DND-41 (cell line): ENCODE measurements at regions not wholly inside any gene's neighbourhood (a gene's known extent, or its start where the extent isn't known, plus 50 kb on each side); places are given as distances from the start of the nearest gene placed in this dataset.

Experiments
- ATAC-seq: fragments of 200-7000 bp; cut with Tn5 transposase; 3 replicates; pipeline ENCODE4 v1.9.1; 2021; ENCODE audit warnings: low read depth; ENCODE audit not compliant: insufficient read depth
- DNase-seq: peaks from one replicate; pipeline ENCODE4 v3.0.0-alpha.2; 2020
- H2AFZ ChIP-seq: 2 replicates; pipeline ENCODE4 v1.6.0; 2012; ENCODE audit warnings: low read depth, low read length
- H3K27ac ChIP-seq: 2 replicates; pipeline ENCODE4 v1.5.1; 2012; ENCODE audit warnings: low read length, inconsistent platforms
- H3K27me3 ChIP-seq: fragments of 200-600 bp; sonication (generic); 2 replicates; pipeline ENCODE4 v1.6.0; 2012; ENCODE audit warnings: low read length, mild to moderate bottlenecking, inconsistent platforms; ENCODE audit not compliant: insufficient read depth, poor library complexity
- H3K36me3 ChIP-seq: 2 replicates; pipeline ENCODE4 v1.5.1; 2012; ENCODE audit warnings: low read length, inconsistent platforms; ENCODE audit not compliant: insufficient read depth
- H3K4me1 ChIP-seq: 2 replicates; pipeline ENCODE4 v1.5.1; 2012; ENCODE audit warnings: mild to moderate bottlenecking, low read length; ENCODE audit not compliant: insufficient read depth
- H3K4me2 ChIP-seq: 2 replicates; pipeline ENCODE4 v1.6.0; 2012; ENCODE audit warnings: mild to moderate bottlenecking, moderate library complexity, low read length, inconsistent platforms; ENCODE audit not compliant: insufficient read depth
- H3K4me3 ChIP-seq, 2 experiments: fragments of 200-600 bp in 1 of 2; shearing (Covaris generic) in 1 of 2; 2 replicates each; pipeline ENCODE4 v1.5.1; 2012 to 2016; ENCODE audit warnings: inconsistent platforms in 2 of 2, low read length in 2 of 2, mild to moderate bottlenecking in 2 of 2, low read depth in 1 of 2, moderate library complexity in 1 of 2
- H3K79me2 ChIP-seq: 2 replicates; pipeline ENCODE4 v1.6.0; 2012; ENCODE audit warnings: low read length, inconsistent platforms; ENCODE audit not compliant: insufficient read depth
- H3K9ac ChIP-seq: 2 replicates; pipeline ENCODE4 v1.6.0; 2012; ENCODE audit warnings: low read depth, mild to moderate bottlenecking, inconsistent platforms, low read length, moderate library complexity
- H3K9me3 ChIP-seq: 2 replicates; pipeline ENCODE4 v1.5.1; 2012; ENCODE audit warnings: low read length, moderate library complexity, mild to moderate bottlenecking, inconsistent platforms; ENCODE audit not compliant: insufficient read depth, severe bottlenecking
- H4K20me1 ChIP-seq: 2 replicates; pipeline ENCODE4 v1.6.0; 2012; ENCODE audit warnings: low read length; ENCODE audit not compliant: insufficient read depth
- CTCF ChIP-seq: IDR thresholded peaks from 2 replicates; pipeline ENCODE4 v1.5.1; 2012; ENCODE audit warnings: borderline replicate concordance, low read length, moderate library complexity, mild to moderate bottlenecking; ENCODE audit not compliant: poor library complexity, severe bottlenecking; ENCODE audit errors: extremely low read depth
- EZH2 ChIP-seq: IDR thresholded peaks from 3 replicates; pipeline ENCODE4 v1.6.1; 2012; ENCODE audit warnings: borderline replicate concordance, low read depth, mild to moderate bottlenecking, moderate library complexity, low read length, inconsistent platforms; ENCODE audit not compliant: severe bottlenecking

- no peak overlapping the region for H2AFZ ChIP-seq
- DNase-seq (no peak), ATAC-seq (no peak)
These were observed 85.9 kb upstream of the ACSL3 start for GRCh38 chr2:222774941-222775340.

DNA sequence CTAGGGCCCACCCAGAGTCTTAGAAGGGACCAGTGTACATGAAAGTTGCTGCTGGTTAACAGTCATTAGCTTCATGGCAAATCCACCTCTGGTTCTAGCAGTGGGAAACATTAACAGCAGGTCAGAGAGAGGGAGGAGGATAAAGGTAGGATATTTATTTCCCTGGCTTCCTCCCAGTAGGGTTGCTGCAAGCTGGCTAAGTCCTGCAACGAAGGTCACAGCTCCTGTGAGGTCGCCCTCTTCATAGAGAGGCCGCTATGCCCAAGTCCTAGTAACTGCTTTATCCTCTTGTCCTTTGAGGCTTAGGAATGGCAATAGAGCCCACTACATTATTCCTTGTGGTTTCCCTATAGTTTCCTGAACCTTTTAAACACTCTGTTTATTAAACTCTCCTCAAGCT lies 84.0 kb upstream of the ACSL3 start:
- no peaks in the 10 kb centered on the region for H3K4me1 ChIP-seq
- no peak overlapping the region for H3K4me2 ChIP-seq
- no peak overlapping the region for H3K27ac ChIP-seq
- TF ChIP-seq CTCF (no peak), EZH2 (no peak)
- no peak overlapping the region for H2AFZ ChIP-seq
- H3K4me3 ChIP-seq = no peak overlapping the region
- no peaks in the 10 kb centered on the region for H4K20me1 ChIP-seq
- H3K9ac ChIP-seq = no peak overlapping the region
- H3K9me3 ChIP-seq = no peaks in the 10 kb centered on the region
- H3K36me3 ChIP-seq = no peaks in the 10 kb centered on the region
- no peaks in the 10 kb centered on the region for H3K27me3 ChIP-seq
- DNase-seq (no peak), ATAC-seq (no peak)
- no peaks in the 10 kb centered on the region for H3K79me2 ChIP-seq

More at GRCh38 chr2:222774941-222775340, 85.9 kb upstream of the ACSL3 start:
- no peaks in the 10 kb centered on the region for H3K27me3 ChIP-seq
- no peak overlapping the region for H3K27ac ChIP-seq
- no peaks in the 10 kb centered on the region for H3K79me2 ChIP-seq
- no peaks in the 10 kb centered on the region for H3K36me3 ChIP-seq
- TF ChIP-seq CTCF (no peak), EZH2 (no peak)
- H3K4me3 ChIP-seq = no peak overlapping the region
- H4K20me1 ChIP-seq = no peaks in the 10 kb centered on the region
- no peak overlapping the region for H3K4me2 ChIP-seq
- no peak overlapping the region for H3K9ac ChIP-seq
- H3K4me1 ChIP-seq = no peaks in the 10 kb centered on the region
- H3K9me3 ChIP-seq = no peaks in the 10 kb centered on the region

GRCh38 chr2:222778400-222778799 lies 82.4 kb upstream of the ACSL3 start:
- Histone ChIP-seq H3K4me1 (no peaks in the 10 kb centered on the region), H2AFZ (no peak overlapping the region), H4K20me1 (no peaks in the 10 kb centered on the region), H3K9ac (no peak overlapping the region), H3K27ac (no peak overlapping the region), H3K4me2 (no peak overlapping the region), H3K27me3 (no peaks in the 10 kb centered on the region), H3K79me2 (no peaks in the 10 kb centered on the region), H3K9me3 (no peaks in the 10 kb centered on the region), H3K4me3 (no peak overlapping the region), H3K36me3 (no peaks in the 10 kb centered on the region)
- ATAC-seq (no peak), DNase-seq (no peak)
- TF ChIP-seq CTCF (no peak), EZH2 (no peak)
